HepG2 (cell line): ENCODE measurements at regions not wholly inside any gene's neighbourhood (a gene's known extent, or its start where the extent isn't known, plus 50 kb on each side); places are given as distances from the start of the nearest gene placed in this dataset.

Experiments
- CHD2 ChIP-seq: IDR thresholded peaks from 2 replicates; pipeline ENCODE4 v1.6.1; 2011; ENCODE audit warnings: low read depth, low read length, improper control_type of control experiment
- HDAC1 ChIP-seq: sonication (generic); formaldehyde crosslinking; IDR thresholded peaks from 2 replicates; pipeline ENCODE4 v1.5.1; 2020; ENCODE audit warnings: mild to moderate bottlenecking, missing genetic modification reagents
- JARID2 ChIP-seq: sonication (generic); formaldehyde crosslinking; IDR thresholded peaks from 2 replicates; pipeline ENCODE4 v1.8.1; 2023; ENCODE audit warnings: missing genetic modification reagents, inconsistent platforms; ENCODE audit not compliant: insufficient replicate concordance
- SAFB2 ChIP-seq: sonication (generic); formaldehyde crosslinking; IDR thresholded peaks from 2 replicates; pipeline ENCODE4 v1.5.1; 2020; ENCODE audit warnings: missing genetic modification reagents, low read depth, mild to moderate bottlenecking, borderline replicate concordance
- SALL1 ChIP-seq: sonication (generic); formaldehyde crosslinking; IDR thresholded peaks from 2 replicates; pipeline ENCODE4 v1.8.0; 2022; ENCODE audit warnings: mild to moderate bottlenecking, missing genetic modification reagents
- SP5 ChIP-seq: IDR thresholded peaks from 2 replicates; pipeline ENCODE4 v1.6.1; 2016; ENCODE audit warnings: low read depth, borderline replicate concordance
- TEAD3 ChIP-seq: optimal IDR thresholded peaks from 2 replicates; pipeline ENCODE3; 2016; ENCODE audit warnings: borderline replicate concordance
- ZNF160 ChIP-seq: sonication (generic); formaldehyde crosslinking; IDR thresholded peaks from 2 replicates; pipeline ENCODE4 v1.8.0; 2022; ENCODE audit warnings: mild to moderate bottlenecking, inconsistent platforms, missing genetic modification reagents
- ZNF292 ChIP-seq: sonication (generic); formaldehyde crosslinking; IDR thresholded peaks from 2 replicates; pipeline ENCODE4 v1.8.1; 2022; ENCODE audit warnings: mild to moderate bottlenecking, low read depth, missing genetic modification reagents, borderline replicate concordance
- ZNF34 ChIP-seq: sonication (generic); formaldehyde crosslinking; IDR thresholded peaks from 2 replicates; pipeline ENCODE4 v1.4.0; 2020; ENCODE audit warnings: mild to moderate bottlenecking, missing genetic modification reagents, borderline replicate concordance
- ZNF724P ChIP-seq: sonication (generic); formaldehyde crosslinking; IDR thresholded peaks from 2 replicates; pipeline ENCODE4 v1.8.0; 2022; ENCODE audit warnings: missing genetic modification reagents, borderline replicate concordance
- ZSCAN12 ChIP-seq: sonication (generic); formaldehyde crosslinking; IDR thresholded peaks from 2 replicates; pipeline ENCODE4 v1.9.0; 2021; ENCODE audit warnings: mild to moderate bottlenecking, missing genetic modification reagents
- ZSCAN21 ChIP-seq: sonication (generic); formaldehyde crosslinking; IDR thresholded peaks from 2 replicates; pipeline ENCODE4 v1.8.0; 2022; ENCODE audit warnings: mild to moderate bottlenecking, missing genetic modification reagents, moderate library complexity, borderline replicate concordance
- TF ChIP-seq, protein P1 (sequence below): sonication (generic); formaldehyde crosslinking; IDR thresholded peaks from 2 replicates; pipeline ENCODE4 v1.5.1; 2020; ENCODE audit warnings: mild to moderate bottlenecking, missing genetic modification reagents, borderline replicate concordance
- TF ChIP-seq, protein P2 (sequence below): sonication (generic); formaldehyde crosslinking; IDR thresholded peaks from 2 replicates; pipeline ENCODE4 v1.4.0; 2020; ENCODE audit warnings: missing genetic modification reagents
- TF ChIP-seq, protein P3 (sequence below): sonication (generic); formaldehyde crosslinking; IDR thresholded peaks from 2 replicates; pipeline ENCODE4 v1.9.0; 2021; ENCODE audit warnings: missing genetic modification reagents, borderline replicate concordance
- TF ChIP-seq, protein P4 (sequence below): IDR thresholded peaks from 2 replicates; pipeline ENCODE4 v1.6.1; 2016; ENCODE audit warnings: low read depth

DNA sequence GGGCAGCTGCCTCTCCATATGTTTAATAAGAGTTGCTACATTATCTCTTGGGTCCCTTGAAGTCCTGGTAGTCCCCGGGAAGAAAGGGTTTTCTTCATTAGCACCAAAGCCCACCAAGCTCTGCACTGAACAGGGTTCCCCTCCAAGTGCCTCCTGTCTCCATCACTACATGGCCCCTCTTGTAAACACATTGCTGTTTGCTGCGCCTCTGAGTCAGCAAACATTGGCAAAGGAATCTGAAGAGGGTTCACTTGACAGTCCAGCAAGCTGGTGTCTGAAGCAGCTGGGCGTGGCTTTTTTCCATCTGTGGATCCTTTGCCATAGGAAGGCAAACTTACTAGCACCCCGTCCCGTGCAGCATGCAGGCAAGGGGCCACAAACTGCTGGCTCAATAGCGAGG, 82.8 kb downstream of the TEX51 start (continued):
- TF ChIP-seq, protein P1, sequence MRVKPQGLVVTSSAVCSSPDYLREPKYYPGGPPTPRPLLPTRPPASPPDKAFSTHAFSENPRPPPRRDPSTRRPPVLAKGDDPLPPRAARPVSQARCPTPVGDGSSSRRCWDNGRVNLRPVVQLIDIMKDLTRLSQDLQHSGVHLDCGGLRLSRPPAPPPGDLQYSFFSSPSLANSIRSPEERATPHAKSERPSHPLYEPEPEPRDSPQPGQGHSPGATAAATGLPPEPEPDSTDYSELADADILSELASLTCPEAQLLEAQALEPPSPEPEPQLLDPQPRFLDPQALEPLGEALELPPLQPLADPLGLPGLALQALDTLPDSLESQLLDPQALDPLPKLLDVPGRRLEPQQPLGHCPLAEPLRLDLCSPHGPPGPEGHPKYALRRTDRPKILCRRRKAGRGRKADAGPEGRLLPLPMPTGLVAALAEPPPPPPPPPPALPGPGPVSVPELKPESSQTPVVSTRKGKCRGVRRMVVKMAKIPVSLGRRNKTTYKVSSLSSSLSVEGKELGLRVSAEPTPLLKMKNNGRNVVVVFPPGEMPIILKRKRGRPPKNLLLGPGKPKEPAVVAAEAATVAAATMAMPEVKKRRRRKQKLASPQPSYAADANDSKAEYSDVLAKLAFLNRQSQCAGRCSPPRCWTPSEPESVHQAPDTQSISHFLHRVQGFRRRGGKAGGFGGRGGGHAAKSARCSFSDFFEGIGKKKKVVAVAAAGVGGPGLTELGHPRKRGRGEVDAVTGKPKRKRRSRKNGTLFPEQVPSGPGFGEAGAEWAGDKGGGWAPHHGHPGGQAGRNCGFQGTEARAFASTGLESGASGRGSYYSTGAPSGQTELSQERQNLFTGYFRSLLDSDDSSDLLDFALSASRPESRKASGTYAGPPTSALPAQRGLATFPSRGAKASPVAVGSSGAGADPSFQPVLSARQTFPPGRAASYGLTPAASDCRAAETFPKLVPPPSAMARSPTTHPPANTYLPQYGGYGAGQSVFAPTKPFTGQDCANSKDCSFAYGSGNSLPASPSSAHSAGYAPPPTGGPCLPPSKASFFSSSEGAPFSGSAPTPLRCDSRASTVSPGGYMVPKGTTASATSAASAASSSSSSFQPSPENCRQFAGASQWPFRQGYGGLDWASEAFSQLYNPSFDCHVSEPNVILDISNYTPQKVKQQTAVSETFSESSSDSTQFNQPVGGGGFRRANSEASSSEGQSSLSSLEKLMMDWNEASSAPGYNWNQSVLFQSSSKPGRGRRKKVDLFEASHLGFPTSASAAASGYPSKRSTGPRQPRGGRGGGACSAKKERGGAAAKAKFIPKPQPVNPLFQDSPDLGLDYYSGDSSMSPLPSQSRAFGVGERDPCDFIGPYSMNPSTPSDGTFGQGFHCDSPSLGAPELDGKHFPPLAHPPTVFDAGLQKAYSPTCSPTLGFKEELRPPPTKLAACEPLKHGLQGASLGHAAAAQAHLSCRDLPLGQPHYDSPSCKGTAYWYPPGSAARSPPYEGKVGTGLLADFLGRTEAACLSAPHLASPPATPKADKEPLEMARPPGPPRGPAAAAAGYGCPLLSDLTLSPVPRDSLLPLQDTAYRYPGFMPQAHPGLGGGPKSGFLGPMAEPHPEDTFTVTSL: peak; percentile 82; the same call in 1 of the 2 replicates
- TF ChIP-seq, protein P2, sequence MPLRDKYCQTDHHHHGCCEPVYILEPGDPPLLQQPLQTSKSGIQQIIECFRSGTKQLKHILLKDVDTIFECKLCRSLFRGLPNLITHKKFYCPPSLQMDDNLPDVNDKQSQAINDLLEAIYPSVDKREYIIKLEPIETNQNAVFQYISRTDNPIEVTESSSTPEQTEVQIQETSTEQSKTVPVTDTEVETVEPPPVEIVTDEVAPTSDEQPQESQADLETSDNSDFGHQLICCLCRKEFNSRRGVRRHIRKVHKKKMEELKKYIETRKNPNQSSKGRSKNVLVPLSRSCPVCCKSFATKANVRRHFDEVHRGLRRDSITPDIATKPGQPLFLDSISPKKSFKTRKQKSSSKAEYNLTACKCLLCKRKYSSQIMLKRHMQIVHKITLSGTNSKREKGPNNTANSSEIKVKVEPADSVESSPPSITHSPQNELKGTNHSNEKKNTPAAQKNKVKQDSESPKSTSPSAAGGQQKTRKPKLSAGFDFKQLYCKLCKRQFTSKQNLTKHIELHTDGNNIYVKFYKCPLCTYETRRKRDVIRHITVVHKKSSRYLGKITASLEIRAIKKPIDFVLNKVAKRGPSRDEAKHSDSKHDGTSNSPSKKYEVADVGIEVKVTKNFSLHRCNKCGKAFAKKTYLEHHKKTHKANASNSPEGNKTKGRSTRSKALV: no peak
- TF ChIP-seq ZNF34 (CRISPR knock-in tag): no peak
- no peak for TF ChIP-seq ZSCAN12 (CRISPR knock-in tag)
- peak; percentile 73; the same call in 1 of the 2 replicates for TF ChIP-seq ZNF292
- no peak for TF ChIP-seq ZNF160 (CRISPR knock-in tag)
- peak; percentile 63 for TF ChIP-seq TEAD3
- TF ChIP-seq ZSCAN21 (CRISPR knock-in tag): no peak
- TF ChIP-seq CHD2: no peak
- no peak for TF ChIP-seq JARID2 (CRISPR knock-in tag)
- no peak for TF ChIP-seq ZNF724P (CRISPR knock-in tag)
- TF ChIP-seq, protein P3, sequence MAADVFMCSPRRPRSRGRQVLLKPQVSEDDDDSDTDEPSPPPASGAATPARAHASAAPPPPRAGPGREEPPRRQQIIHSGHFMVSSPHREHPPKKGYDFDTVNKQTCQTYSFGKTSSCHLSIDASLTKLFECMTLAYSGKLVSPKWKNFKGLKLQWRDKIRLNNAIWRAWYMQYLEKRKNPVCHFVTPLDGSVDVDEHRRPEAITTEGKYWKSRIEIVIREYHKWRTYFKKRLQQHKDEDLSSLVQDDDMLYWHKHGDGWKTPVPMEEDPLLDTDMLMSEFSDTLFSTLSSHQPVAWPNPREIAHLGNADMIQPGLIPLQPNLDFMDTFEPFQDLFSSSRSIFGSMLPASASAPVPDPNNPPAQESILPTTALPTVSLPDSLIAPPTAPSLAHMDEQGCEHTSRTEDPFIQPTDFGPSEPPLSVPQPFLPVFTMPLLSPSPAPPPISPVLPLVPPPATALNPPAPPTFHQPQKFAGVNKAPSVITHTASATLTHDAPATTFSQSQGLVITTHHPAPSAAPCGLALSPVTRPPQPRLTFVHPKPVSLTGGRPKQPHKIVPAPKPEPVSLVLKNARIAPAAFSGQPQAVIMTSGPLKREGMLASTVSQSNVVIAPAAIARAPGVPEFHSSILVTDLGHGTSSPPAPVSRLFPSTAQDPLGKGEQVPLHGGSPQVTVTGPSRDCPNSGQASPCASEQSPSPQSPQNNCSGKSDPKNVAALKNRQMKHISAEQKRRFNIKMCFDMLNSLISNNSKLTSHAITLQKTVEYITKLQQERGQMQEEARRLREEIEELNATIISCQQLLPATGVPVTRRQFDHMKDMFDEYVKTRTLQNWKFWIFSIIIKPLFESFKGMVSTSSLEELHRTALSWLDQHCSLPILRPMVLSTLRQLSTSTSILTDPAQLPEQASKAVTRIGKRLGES (CRISPR knock-in tag): no peak
- TF ChIP-seq, protein P4, sequence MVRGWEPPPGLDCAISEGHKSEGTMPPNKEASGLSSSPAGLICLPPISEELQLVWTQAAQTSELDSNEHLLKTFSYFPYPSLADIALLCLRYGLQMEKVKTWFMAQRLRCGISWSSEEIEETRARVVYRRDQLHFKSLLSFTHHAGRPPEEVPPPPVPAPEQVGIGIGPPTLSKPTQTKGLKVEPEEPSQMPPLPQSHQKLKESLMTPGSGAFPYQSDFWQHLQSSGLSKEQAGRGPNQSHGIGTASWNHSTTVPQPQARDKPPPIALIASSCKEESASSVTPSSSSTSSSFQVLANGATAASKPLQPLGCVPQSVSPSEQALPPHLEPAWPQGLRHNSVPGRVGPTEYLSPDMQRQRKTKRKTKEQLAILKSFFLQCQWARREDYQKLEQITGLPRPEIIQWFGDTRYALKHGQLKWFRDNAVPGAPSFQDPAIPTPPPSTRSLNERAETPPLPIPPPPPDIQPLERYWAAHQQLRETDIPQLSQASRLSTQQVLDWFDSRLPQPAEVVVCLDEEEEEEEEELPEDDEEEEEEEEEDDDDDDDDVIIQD (CRISPR knock-in tag): no peak
- TF ChIP-seq SALL1: peak; percentile 79
- peak; percentile 65; the same call in 1 of the 2 replicates for TF ChIP-seq HDAC1
- TF ChIP-seq SP5: peak; percentile 54; the same call in 1 of the 2 replicates
- no peak for TF ChIP-seq SAFB2 (CRISPR knock-in tag)
